Fibroblast of lung (primary cell): ENCODE measurements at regions not wholly inside any gene's neighbourhood (a gene's known extent, or its start where the extent isn't known, plus 50 kb on each side); places are given as distances from the start of the nearest gene placed in this dataset.

ENCODE experiments used
- CTCF ChIP-seq, 2 donors: IDR thresholded peaks in 1 of 2; conservative IDR thresholded peaks in 1 of 2; 1 replicate in 1 of 2; 2 replicates in 1 of 2; pipeline ENCODE4 v1.5.1; 2011 to 2012; ENCODE audit warnings: low read length in 2 of 2, control low read depth in 1 of 2, inconsistent platforms in 1 of 2, low read depth in 1 of 2, mild to moderate bottlenecking in 1 of 2
- EZH2 ChIP-seq: IDR thresholded peaks from 2 replicates; pipeline ENCODE4 v1.5.1; 2012; ENCODE audit warnings: low read length, control low read depth, mild to moderate bottlenecking; ENCODE audit errors: missing control alignments

GRCh38 chr18:70973626-70974025 lies 684.8 kb downstream of the SOCS6 start:
- TF ChIP-seq CTCF (conservative IDR thresholded peaks at IDR 0.05 in 1 of 2, IDR thresholded peaks at IDR 0.05 in 1 of 2; ENCODE audit: low read depth in 1 of 2, low read length in 2 of 2) = no peak
- no peak for TF ChIP-seq EZH2
